ENCODE measurements at regions not wholly inside any gene's neighbourhood (a gene's known extent, or its start where the extent isn't known, plus 50 kb on each side); places are given as distances from the start of the nearest gene placed in this dataset.

DNA sequence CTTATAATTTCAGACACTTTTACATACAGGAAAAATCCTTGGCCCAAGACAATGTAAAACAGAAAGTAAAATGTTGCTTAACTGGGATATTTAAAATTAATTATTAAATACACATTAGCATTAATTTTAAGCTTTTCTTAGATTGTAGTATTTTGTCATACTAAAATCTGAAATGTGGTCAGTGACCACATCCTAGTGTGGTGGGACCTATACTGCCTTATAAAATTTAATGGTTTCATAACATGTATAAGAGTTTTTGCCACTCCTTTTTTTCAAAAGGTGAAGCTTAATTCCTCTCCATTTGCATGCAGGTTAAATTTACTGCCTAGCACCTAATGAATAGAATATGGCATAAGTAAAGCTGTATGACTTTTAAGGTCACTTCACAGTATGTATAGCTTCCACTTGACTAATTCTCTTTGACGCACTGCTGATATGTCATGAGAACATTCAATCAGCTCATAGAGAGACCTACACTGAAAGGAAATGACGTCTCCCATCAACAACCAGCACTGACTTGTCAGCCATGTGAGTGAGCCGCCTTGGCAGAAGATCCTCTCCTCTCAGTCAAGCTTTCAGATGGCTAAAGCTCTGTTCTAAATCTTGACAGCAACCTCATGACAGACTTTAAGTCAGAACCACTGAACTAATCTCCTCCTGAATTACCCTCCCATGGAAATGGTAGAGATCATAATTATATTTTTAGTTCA, 847.8 kb downstream of the SI start:
- DNase-seq, result no peak

DNA sequence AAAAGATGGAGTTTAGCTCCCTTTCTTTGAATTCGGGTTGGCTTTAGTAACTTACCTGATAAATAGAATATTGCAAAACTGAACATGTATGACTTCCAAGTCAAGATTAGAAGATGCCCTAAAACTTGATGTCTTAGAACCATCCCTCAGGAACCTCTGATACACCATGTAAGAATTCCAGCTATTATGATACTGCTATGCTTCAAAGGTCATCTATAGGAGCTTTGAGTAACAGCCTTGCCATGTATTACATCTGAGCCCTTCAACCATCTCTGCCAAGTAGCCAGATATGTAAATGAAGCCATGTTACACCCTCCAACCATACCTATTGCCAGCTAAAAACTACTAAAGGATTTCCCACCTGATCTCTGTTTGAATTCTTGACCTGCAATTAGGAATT, 854.2 kb downstream of the SI start:
- no peak for DNase-seq

DNA sequence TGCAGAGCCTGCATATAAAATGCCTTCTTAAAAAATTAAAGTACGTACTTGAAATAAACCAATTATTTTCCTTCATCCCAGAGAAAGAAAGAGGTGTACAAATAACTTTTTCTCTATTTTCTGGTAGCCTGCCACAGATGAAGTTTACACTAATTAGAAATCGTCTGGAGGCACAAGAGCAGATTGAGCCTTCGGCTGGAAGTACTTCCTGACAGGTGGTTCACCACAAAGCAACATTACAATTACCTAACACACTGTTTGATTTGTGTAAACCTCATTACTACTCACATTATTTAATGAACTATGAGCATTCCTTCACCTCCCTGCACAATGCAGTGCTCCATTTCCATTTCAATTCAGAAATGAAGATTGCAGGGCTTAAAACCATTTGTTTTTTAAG, 856.1 kb downstream of the SI start:
- DNase-seq, result no peak

- no peak for DNase-seq
These were observed 857.0 kb downstream of the SI start for GRCh38 chr3:164221297-164221696.

DNA sequence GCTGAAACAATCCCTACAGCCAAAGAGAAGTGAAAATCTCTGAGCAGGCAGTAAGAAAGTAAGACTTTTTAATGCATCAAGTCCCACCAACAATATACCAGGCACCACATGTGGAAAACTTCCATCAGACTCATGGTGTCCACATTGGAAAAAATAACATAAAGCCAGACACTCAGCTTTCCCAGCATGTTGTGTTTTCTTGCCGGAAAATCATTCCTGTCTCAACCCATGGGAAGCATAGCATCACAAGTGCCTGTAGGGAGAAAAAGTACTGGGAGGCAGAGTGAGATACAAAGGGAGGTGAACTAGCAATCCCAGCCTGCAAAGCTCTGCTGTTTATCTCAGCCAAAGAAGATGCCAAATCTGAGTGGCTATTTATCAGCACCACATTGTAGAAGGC, 868.9 kb downstream of the SI start:
- no peak for DNase-seq

- DNase-seq, result no peak
These were observed 869.5 kb downstream of the SI start for GRCh38 chr3:164208821-164209220.

DNA sequence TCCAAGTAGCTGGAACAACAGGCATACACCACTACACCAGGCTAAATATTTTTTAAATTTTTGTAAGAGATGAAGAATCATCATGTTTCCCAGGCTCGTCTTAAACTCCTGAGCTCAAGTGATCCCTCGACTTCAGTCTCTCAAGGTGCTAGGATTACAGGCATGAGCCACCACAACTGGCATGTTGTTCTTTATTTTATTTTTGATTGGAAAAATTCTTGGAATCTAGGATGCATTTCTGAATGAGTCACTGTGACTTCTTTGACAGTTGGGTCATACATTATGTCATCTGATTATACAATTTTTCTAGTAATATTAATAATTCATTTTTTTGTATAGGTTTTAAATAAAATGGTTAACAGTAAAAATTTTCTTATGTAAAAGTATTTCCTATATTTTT, 870.2 kb downstream of the SI start:
- DNase-seq, result no peak

GRCh38 chr3:164200053-164200823, 878.1 kb downstream of the SI start:
- no peak for DNase-seq

- DNase-seq, result no peak
These were observed 881.8 kb downstream of the SI start for GRCh38 chr3:164196477-164196876.

GRCh38 chr3:164194842-164195241, 883.5 kb downstream of the SI start:
- DNase-seq, result no peak

DNA sequence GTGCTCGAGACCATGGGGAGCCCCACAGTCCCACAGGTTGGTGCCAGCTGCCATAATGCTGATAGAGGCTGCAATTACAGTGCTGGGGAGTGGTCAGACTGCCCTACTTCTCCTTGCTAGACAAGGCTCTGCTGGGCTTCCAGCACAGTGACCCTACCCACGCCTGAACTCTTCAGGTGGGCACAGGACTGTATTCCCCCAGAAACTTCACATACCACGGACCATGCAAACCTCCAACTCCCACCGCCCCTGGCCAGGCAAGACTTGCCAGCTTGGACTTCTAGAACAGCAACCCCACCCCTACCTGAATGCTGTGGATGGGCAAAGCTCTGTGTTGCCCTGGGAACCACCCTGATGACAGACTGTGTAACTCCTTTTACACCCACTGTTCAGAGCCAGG, 885.3 kb downstream of the SI start:
- DNase-seq, result no peak

- no peak for DNase-seq
These were observed 887.7 kb downstream of the SI start for GRCh38 chr3:164190566-164190965.

DNA sequence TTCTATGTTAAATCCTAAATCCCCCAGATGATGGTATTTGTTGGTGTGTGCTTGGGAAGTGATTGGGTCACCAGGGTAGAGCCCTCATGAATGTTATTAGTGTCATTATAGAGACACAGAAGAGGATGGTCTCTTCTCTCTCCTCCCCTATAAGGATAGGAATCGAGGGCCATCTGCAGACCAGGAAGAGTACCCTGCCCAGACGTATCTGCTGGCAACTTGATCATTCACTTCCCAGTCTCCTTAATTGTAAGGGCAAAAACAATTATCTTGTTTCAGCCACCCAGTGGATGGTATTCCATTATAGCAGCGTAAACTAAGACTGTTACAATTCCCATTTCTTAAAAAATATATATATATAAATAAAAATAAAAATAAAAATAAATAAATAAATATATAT, 892.2 kb downstream of the SI start:
- no peak for DNase-seq

DNA sequence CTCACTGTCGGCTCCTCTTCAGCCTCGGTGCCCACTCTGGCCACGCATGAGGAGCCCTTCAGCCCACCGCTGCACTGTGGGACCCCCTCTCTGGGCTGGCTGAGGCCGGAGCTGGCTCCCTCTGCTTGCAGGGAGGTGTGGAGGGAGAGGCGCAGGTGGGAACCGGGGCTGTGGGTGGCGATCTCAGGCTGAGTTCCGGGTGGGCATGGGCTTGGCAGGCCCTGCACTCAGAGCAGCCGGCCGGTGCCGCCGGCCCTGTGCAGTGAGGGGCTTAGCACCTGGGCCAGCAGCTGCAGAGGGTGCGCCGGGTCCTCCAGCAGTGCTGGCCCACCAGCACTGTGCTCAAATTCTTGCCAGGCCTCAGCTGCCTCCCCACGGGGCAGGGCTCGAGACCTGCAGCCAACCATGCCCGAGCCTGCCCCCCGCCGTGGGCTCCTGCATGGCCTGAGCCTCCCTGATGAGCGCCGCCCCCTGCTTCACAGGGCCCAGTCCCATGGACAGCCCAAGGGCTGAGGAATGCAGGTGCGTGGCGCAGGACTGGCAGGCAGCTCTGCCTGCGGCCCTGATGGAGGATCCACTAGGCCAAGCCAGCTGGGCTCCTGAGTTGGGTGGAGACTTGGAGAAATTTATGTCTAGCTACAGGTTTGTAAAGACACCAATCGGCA, 899.1 kb downstream of the SI start:
- no peak for DNase-seq

DNA sequence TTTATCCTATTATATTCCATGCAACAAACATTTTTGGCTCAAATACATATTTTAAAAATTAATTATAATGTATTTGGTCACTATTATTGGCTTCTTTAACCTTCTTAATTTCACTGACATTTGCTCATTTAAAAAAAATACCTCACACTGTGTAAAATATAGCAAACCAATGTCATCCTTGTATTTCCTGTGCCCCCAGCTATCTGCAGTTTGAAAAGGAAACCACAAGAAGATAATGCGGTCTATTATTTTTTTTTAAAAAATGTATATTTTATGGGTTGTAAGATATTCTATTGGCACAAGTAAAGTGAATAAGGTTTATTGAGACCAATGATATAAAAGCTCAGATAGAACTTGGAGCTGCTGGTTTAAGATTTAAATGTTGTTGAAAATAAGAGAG, 904.2 kb downstream of the SI start:
- no peak for DNase-seq

DNA sequence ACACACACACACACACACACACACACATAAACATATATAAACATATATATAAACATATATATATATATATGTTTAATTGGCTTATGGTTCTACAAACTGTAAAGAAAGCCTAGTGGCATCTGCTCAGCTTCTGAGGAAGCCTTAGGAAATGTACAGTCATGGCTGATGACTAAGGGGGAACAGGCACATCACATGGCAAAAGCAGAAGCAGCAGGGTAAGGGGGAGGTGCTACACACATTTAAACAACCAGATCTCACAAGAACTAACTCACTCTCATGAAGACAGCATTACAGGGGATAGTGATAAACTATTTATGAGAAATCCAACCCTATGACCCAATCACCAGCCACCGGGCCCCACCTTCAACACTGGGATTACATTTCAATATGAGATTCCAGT, 922.9 kb downstream of the SI start:
- DNase-seq, result no peak

- DNase-seq, result no peak
These were observed 933.5 kb downstream of the SI start for GRCh38 chr3:164144824-164145223.

DNA sequence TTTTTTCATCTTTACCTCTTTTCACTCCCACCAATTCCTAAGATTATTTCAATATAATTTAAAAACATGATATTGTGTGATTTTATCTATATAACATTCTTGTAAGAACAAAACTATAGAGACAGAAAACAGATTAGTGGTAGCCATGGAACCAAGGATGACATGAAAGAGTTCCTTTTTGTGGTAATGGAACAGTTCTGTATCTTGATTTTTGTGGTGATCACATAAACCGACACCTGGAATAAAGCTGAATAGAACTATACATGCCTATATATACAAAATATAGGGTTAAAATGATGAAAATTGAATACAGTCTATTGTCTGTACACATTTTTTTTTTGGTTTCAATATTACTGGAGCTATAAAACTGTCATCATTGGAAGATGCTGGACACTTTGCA, 945.4 kb downstream of the SI start:
- no peak for DNase-seq

- DNase-seq, result no peak
These were observed 964.6 kb downstream of the SI start for GRCh38 chr3:164113371-164114332.

- DNase-seq, result no peak
These were observed 981.9 kb downstream of the SI start for GRCh38 chr3:164096352-164096751.

GRCh38 chr3:164095949-164096348, 982.3 kb downstream of the SI start:
- DNase-seq, result no peak

GRCh38 chr3:164095279-164095678, 983.0 kb downstream of the SI start:
- DNase-seq, result no peak

DNA sequence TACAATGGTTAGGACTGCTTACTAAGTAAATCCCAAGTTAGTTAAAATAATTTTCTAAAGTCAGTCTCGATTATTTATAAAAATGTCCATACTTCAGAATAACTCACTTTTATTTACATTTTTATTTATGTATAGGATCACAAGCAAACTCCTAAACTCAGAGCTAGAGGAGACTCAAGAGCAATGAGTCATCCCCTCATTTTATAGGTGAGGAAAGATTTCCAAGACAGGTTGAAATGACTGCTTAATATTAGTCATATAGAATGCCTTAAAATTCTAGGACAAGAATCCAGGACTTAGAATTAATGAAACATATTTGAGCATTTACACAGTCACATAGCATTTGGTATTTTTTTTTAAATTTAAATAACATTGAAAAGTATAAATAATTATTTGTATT, 983.8 kb downstream of the SI start:
- no peak for DNase-seq
